GM23248 (cell line): ENCODE measurements at regions not wholly inside any gene's neighbourhood (a gene's known extent, or its start where the extent isn't known, plus 50 kb on each side); places are given as distances from the start of the nearest gene placed in this dataset.

ENCODE experiments used
- DNase-seq: peaks from one replicate; pipeline ENCODE4 v3.0.0-alpha.2; 2015
- H2AFZ ChIP-seq: fragments of 200-600 bp; sonication (generic); 2 replicates; pipeline ENCODE4 v1.6.1; 2016; ENCODE audit warnings: antibody characterized with exemption
- H3F3A ChIP-seq: fragments of 200-600 bp; sonication (generic); 2 replicates; pipeline ENCODE4 v1.6.1; 2016; ENCODE audit warnings: mild to moderate bottlenecking, antibody characterized with exemption, mixed run types; ENCODE audit not compliant: insufficient read depth
- H3K27ac ChIP-seq: fragments of 200-600 bp; sonication (generic); 2 replicates; pipeline ENCODE4 v1.5.1; 2016; ENCODE audit warnings: mild to moderate bottlenecking
- H3K27me3 ChIP-seq: fragments of 200-600 bp; sonication (generic); replicated peaks from 2 replicates; pipeline ENCODE4 v1.6.1; 2016; ENCODE audit warnings: mild to moderate bottlenecking; ENCODE audit not compliant: insufficient read depth
- H3K36me3 ChIP-seq: fragments of 200-600 bp; sonication (generic); 2 replicates; pipeline ENCODE4 v1.6.1; 2016; ENCODE audit warnings: low read depth, mild to moderate bottlenecking
- H3K4me1 ChIP-seq: fragments of 200-600 bp; sonication (generic); 2 replicates; pipeline ENCODE4 v1.6.1; 2016; ENCODE audit warnings: mild to moderate bottlenecking; ENCODE audit not compliant: insufficient read depth
- H3K4me2 ChIP-seq: fragments of 200-600 bp; sonication (generic); one replicate; pipeline ENCODE4 v1.6.1; 2016; ENCODE audit warnings: mild to moderate bottlenecking; ENCODE audit not compliant: unreplicated experiment
- H3K4me3 ChIP-seq: fragments of 200-600 bp; sonication (generic); 2 replicates; pipeline ENCODE4 v1.5.1; 2016; ENCODE audit warnings: mild to moderate bottlenecking
- H3K79me2 ChIP-seq: fragments of 200-600 bp; sonication (generic); 2 replicates; pipeline ENCODE4 v1.6.1; 2016; ENCODE audit warnings: mild to moderate bottlenecking; ENCODE audit not compliant: insufficient read depth
- H3K9ac ChIP-seq: fragments of 200-600 bp; sonication (generic); 2 replicates; pipeline ENCODE4 v1.6.1; 2016; ENCODE audit warnings: mild to moderate bottlenecking
- H3K9me2 ChIP-seq: fragments of 200-600 bp; sonication (generic); 2 replicates; pipeline ENCODE4 v1.6.1; 2016; ENCODE audit warnings: mixed run types, mild to moderate bottlenecking, moderate library complexity; ENCODE audit not compliant: insufficient read depth
- H3K9me3 ChIP-seq: fragments of 200-600 bp; sonication (generic); one replicate; pipeline ENCODE4 v1.6.1; 2017; ENCODE audit warnings: low read depth
- H4K20me1 ChIP-seq: fragments of 200-600 bp; sonication (generic); 2 replicates; pipeline ENCODE4 v1.6.0; 2016; ENCODE audit not compliant: insufficient read depth
- EZH2 ChIP-seq: fragments of 200-600 bp; sonication (generic); IDR thresholded peaks from 2 replicates; pipeline ENCODE4 v1.6.1; 2018; ENCODE audit warnings: antibody characterized with exemption, mild to moderate bottlenecking; ENCODE audit not compliant: insufficient read depth, poor library complexity, severe bottlenecking
- EZH2phosphoT487 ChIP-seq: fragments of 200-600 bp; sonication (generic); IDR thresholded peaks from 2 replicates; pipeline ENCODE4 v1.6.1; 2018; ENCODE audit warnings: antibody characterized with exemption, moderate library complexity, mild to moderate bottlenecking, low read depth; ENCODE audit not compliant: insufficient read depth
- WGBS, 2 experiments: methylation state at CpG; one replicate each; pipeline ENCODE4 v1.1.6; 2015 to 2017; ENCODE audit warnings: low lambda C conversion rate in 2 of 2, low coverage in 1 of 2; ENCODE audit errors: missing lambda C conversion rate in 2 of 2; 5-methylcytosine and 5-hydroxymethylcytosine counted together
- in situ Hi-C: fragments of 300-500 bp; cut with MboI; formaldehyde crosslinking; loops from 2 replicates; pipeline ENCODE4 v1.15.0; 2020

DNA sequence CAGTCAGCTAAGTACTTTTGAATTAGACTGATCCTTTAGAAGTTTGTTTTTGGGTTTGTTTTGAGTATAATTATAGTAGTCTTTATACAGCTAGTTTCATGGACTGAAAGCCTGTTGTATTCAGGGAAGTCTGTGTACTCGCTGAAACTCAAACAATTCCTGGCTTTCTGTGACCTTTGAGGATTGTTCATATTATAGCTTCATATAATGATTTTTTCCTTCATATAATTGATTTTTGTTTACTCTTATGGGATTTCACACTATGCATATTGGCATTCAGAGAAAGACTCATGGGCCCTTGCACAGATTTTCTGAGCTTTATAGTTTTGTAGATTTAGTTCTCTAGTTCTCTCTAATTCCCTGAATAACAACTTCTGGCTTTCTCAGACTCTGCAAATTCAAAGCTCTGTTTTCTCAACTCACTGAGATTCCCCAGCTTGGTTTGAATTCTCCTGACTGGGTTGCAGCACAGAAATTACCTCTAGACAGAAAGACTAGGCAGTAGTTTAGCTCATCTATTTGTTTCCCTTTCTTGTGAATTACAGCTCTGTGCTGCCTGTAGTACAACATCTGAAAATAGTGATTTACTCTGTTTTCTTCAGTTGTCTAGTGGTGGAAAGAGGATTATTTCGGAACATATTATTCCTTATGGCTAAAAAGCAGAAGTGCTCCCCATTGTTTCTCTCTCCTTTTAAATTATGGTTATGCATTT lies 495.9 kb upstream of the CNTNAP5 start:
- no peaks in the 10 kb centered on the region for H3K4me1 ChIP-seq
- H3K4me3 ChIP-seq = no peak overlapping the region
- H3K79me2 ChIP-seq = no peaks in the 10 kb centered on the region
- H3F3A ChIP-seq = no peaks in the 10 kb centered on the region
- no peaks in the 10 kb centered on the region for H4K20me1 ChIP-seq
- no peak for DNase-seq
- no peaks in the 10 kb centered on the region for H3K36me3 ChIP-seq
- H3K4me2 ChIP-seq = no peak overlapping the region
- TF ChIP-seq EZH2 (no peak), EZH2phosphoT487 (no peak)
- no peaks in the 10 kb centered on the region for H3K27me3 ChIP-seq
- H3K9me3 ChIP-seq = no peaks in the 10 kb centered on the region
- 58 to 66% methylated on average over 2 of the region's 2 CpGs for WGBS, 2 experiments
- H2AFZ ChIP-seq = no peak overlapping the region
- H3K9me2 ChIP-seq = no peaks in the 10 kb centered on the region
- no peak overlapping the region for H3K27ac ChIP-seq
- in situ Hi-C loops = no loop called here
- H3K9ac ChIP-seq = no peak overlapping the region

DNA sequence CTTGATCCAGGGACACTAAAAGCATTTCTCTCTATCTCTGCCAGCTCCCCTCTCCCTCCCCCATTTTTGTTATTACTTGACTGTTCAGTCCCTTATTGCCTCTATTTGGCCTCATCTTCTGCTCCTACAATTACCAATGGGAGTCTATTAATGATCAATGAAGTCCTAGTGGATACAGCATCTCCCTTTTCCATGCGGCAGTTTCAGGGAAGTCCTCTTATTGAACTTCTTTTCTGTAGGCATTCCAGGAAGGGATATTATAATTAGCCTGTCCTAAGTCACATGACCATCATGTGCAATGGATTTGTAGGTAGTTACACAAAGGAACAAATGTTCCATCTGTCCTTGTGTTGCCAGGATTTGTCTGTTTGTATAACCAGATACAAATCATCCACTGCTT lies 495.1 kb upstream of the CNTNAP5 start:
- no peaks in the 10 kb centered on the region for H3K4me1 ChIP-seq
- no peak overlapping the region for H3K9ac ChIP-seq
- no peaks in the 10 kb centered on the region for H4K20me1 ChIP-seq
- H3K36me3 ChIP-seq = no peaks in the 10 kb centered on the region
- no peak for DNase-seq
- H3K4me2 ChIP-seq = no peak overlapping the region
- in situ Hi-C loops = no loop called here
- no peaks in the 10 kb centered on the region for H3K27me3 ChIP-seq
- H3K4me3 ChIP-seq = no peak overlapping the region
- 27 to 71% methylated on average over 1 of the region's 1 CpG for WGBS, 2 experiments
- no peak overlapping the region for H3K27ac ChIP-seq
- TF ChIP-seq EZH2 (no peak), EZH2phosphoT487 (no peak)
- no peaks in the 10 kb centered on the region for H3K9me2 ChIP-seq
- H3F3A ChIP-seq = no peaks in the 10 kb centered on the region
- no peaks in the 10 kb centered on the region for H3K9me3 ChIP-seq
- H2AFZ ChIP-seq = no peak overlapping the region
- H3K79me2 ChIP-seq = no peaks in the 10 kb centered on the region

DNA sequence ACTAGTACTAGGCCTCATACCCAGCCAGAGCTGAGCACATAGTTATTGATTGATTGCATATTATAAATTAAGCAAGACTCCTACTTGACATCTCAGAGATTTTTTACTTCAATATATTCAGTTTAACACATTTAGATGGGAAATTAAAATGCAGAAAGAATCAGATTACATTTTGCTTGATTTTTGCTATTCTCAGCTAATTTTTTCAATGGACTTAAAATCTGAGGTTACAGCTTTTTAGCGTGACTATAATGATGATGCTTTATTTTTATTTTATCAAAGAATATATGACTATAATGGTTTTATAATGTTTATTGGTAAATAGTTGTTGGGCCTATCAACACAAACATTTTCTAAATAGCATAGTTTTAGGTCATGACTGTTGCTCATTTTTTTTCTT lies 493.0 kb upstream of the CNTNAP5 start:
- no peaks in the 10 kb centered on the region for H3K79me2 ChIP-seq
- no peak overlapping the region for H3K4me3 ChIP-seq
- H3K4me1 ChIP-seq = no peaks in the 10 kb centered on the region
- DNase-seq = no peak
- TF ChIP-seq EZH2 (no peak), EZH2phosphoT487 (no peak)
- no peak overlapping the region for H3K27ac ChIP-seq
- in situ Hi-C loops = no loop called here
- H2AFZ ChIP-seq = no peak overlapping the region
- H3K36me3 ChIP-seq = no peaks in the 10 kb centered on the region
- 54 to 69% methylated on average over 1 of the region's 1 CpG for WGBS, 2 experiments
- H3F3A ChIP-seq = no peaks in the 10 kb centered on the region
- no peaks in the 10 kb centered on the region for H3K27me3 ChIP-seq
- no peak overlapping the region for H3K9ac ChIP-seq
- no peaks in the 10 kb centered on the region for H3K9me3 ChIP-seq
- no peaks in the 10 kb centered on the region for H4K20me1 ChIP-seq
- H3K9me2 ChIP-seq = no peaks in the 10 kb centered on the region
- no peak overlapping the region for H3K4me2 ChIP-seq

DNA sequence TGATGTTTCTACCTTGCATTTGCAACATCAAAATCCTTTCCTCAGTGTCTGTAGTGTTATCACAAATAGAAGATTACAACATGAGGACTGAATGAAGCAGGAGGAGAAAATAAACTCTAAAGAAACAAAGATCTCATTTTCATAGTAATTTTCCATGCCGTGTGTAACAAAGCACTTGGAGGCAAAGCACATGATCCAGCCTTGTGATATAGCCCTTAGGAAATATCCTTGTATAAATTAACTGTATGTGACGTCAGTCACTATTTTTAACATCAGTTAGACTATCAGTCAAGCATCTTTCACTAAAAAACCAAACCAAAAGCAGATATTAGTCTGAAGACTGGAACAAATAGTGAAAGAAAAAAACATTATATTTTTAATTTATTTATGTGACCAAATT lies 492.1 kb upstream of the CNTNAP5 start:
- no peak for TF ChIP-seq EZH2
- no peak overlapping the region for H2AFZ ChIP-seq
- no peak overlapping the region for H3K4me3 ChIP-seq
- in situ Hi-C loops = no loop called here
- H3K4me1 ChIP-seq = no peaks in the 10 kb centered on the region
- H3K9me3 ChIP-seq = no peaks in the 10 kb centered on the region
- H3K36me3 ChIP-seq = no peaks in the 10 kb centered on the region
- WGBS, 2 experiments = 0 to 3% methylated on average over 2 of the region's 2 CpGs
- H4K20me1 ChIP-seq = no peaks in the 10 kb centered on the region
- H3K27me3 ChIP-seq = no peaks in the 10 kb centered on the region
- H3K27ac ChIP-seq = no peak overlapping the region
- no peaks in the 10 kb centered on the region for H3F3A ChIP-seq
- DNase-seq = no peak
- no peaks in the 10 kb centered on the region for H3K79me2 ChIP-seq
- H3K9me2 ChIP-seq = no peaks in the 10 kb centered on the region
- no peak overlapping the region for H3K9ac ChIP-seq
- no peak overlapping the region for H3K4me2 ChIP-seq

DNA sequence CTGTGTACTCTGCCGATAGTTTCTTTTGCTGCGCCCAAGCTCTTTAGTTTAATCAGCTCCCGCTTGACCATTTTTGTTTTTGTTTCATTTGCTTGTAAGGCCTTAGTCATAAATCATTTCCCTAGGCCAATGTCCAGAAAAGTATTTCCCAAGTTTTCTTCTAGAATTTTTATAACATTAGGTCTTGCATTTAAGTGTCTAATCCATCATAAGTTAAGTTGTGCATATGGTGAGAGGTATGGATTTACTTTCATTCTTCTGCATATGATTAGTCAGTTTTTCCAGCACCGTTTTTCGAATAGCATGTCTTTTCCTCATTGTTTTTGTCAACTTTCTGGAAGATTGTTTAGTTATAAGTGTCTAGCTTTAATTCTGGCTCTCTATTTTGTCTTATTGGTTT lies 484.8 kb upstream of the CNTNAP5 start:
- Histone ChIP-seq H3K4me3 (no peak overlapping the region), H3K79me2 (no peaks in the 10 kb centered on the region), H3F3A (no peaks in the 10 kb centered on the region), H3K9ac (no peak overlapping the region), H3K27ac (no peak overlapping the region), H4K20me1 (no peaks in the 10 kb centered on the region), H3K9me3 (peaks cover 3% of the 10 kb centered on the region), H3K27me3 (no peaks in the 10 kb centered on the region), H2AFZ (no peak overlapping the region), H3K36me3 (no peaks in the 10 kb centered on the region), H3K9me2 (no peaks in the 10 kb centered on the region), H3K4me2 (no peak overlapping the region), H3K4me1 (no peaks in the 10 kb centered on the region)
- WGBS, 2 experiments = 45 to 48% methylated on average over 5 of the region's 5 CpGs
- DNase-seq = no peak
- no peak for TF ChIP-seq EZH2
- no peak for TF ChIP-seq EZH2phosphoT487
- in situ Hi-C loops = no loop called here
